C4-2B (cell line): ENCODE measurements at regions not wholly inside any gene's neighbourhood (a gene's known extent, or its start where the extent isn't known, plus 50 kb on each side); places are given as distances from the start of the nearest gene placed in this dataset.

Experiments used
- H3K27ac ChIP-seq: fragments of 450-650 bp; 2 replicates; pipeline ENCODE4 v1.5.1; 2017
- ZFX ChIP-seq: fragments of 450-650 bp; IDR thresholded peaks from 2 replicates; pipeline ENCODE4 v1.6.1; 2017
- TF ChIP-seq, protein P1 (sequence below): fragments of 450-650 bp; conservative IDR thresholded peaks from 2 replicates; pipeline ENCODE4 v1.5.1; 2017; ENCODE audit warnings: mild to moderate bottlenecking

DNA sequence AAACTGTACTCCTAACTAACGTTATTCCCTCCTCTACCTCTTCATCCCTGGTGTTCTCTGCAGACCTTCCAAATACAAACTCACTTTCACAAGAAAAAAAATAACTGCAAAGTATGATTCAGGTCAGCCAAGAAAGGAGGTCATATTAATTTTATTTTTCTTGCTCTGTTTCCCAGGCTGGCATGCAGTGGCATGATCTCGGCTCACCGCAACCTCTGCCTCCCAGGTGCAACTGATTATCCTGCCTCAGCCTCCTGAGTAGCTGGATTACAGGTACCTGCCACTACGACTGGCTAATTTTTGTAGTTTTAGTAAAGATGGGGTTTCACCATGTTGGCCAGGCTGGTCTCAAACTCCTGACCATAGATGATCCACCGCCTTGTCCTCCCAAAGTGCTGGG is 156.6 kb downstream of the CHIC2 start:
- H3K27ac ChIP-seq: no peak overlapping the region
- TF ChIP-seq, protein P1, sequence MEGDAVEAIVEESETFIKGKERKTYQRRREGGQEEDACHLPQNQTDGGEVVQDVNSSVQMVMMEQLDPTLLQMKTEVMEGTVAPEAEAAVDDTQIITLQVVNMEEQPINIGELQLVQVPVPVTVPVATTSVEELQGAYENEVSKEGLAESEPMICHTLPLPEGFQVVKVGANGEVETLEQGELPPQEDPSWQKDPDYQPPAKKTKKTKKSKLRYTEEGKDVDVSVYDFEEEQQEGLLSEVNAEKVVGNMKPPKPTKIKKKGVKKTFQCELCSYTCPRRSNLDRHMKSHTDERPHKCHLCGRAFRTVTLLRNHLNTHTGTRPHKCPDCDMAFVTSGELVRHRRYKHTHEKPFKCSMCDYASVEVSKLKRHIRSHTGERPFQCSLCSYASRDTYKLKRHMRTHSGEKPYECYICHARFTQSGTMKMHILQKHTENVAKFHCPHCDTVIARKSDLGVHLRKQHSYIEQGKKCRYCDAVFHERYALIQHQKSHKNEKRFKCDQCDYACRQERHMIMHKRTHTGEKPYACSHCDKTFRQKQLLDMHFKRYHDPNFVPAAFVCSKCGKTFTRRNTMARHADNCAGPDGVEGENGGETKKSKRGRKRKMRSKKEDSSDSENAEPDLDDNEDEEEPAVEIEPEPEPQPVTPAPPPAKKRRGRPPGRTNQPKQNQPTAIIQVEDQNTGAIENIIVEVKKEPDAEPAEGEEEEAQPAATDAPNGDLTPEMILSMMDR: no peak
- TF ChIP-seq ZFX: no peak

DNA sequence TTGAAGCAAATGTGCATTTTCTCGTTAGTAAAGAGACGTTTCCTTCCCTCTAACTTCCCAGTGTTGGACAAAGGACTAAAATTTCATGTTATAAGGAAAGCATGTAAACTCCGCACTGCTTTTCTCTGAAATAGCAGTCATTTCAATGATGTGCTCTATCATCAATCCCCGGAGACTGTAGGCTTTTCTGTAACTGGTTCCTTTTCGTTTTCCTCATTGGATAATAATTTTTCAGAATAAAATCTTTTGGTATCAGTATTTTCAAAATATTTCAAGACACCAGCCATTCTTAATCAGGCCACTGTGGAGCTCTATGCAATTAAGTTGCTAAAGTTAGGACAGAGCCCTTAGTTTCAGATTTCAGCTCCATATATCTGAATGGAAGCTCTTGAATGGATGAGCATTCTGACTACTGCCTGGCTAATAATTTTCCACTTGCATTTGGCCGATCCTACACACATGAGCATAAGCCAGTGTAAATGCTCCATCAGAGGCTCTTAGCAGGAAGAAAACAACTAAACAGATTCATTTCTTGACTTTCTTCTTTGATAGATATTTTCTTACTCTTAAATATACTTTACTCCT is 157.7 kb downstream of the CHIC2 start:
- TF ChIP-seq, protein P1: no peak
- TF ChIP-seq ZFX: no peak

DNA sequence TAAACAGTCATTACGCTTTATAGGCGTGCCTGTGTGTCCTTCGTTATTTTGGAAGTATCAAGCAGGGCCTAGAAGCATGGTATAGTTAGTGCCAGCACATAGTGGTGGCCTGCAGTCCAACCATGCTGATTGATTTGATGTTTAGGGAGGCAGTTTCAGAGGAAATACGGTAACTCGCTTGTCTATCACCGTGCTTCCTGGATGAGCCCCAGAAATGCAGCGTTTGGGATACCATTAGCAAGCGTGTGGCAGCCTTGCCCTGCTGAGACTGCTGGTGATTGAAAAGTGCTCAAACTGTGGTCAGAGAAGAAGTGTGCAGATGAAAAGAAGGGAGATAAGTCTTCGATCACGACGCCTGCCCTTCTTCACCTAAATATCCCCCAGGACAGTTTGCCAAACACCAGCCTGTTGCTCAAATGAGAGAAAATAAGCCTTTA is 158.4 kb downstream of the CHIC2 start:
- no peak overlapping the region for H3K27ac ChIP-seq
- TF ChIP-seq, protein P1: no peak
- TF ChIP-seq ZFX: no peak

More for the DNA sequence above, 157.7 kb downstream of the CHIC2 start:
- H3K27ac ChIP-seq: no peak overlapping the region

DNA sequence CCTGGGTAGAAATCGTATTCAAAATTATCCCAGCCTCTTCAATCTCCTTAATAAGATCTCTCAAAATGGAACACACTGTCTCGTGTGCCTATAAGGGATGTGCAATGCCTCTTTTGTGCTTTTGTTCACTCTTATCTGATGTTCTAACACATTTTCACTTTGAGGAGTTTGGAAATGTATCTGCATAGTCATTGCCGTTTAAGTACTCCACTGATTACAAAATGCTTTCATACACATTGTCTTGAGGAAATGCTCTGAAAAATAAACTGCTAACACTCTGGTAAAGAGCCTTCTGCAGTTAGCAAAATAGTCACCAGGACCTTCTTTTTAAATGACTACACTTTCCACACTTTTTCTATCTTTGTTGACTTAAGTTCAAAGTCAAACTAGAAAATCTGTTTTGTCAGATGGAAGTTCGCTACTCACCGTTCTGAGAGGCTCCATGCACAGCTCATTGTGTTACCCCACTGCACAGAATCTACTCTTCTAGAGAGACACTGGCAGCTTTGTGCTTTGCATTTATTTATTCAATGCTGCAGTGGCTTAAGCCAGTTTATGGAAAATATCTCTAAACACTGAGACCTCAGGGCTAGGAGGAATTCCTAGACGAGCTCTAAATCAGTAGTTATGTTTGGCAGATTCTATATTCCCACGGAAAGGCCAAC is 159.0 kb downstream of the CHIC2 start:
- no peak for TF ChIP-seq ZFX
- TF ChIP-seq, protein P1: no peak
- H3K27ac ChIP-seq: no peak overlapping the region

GRCh38 chr4:53902786-53903185 is 161.6 kb downstream of the CHIC2 start:
- no peak overlapping the region for H3K27ac ChIP-seq
- TF ChIP-seq, protein P1: no peak
- no peak for TF ChIP-seq ZFX

GRCh38 chr4:53900271-53900649 is 164.1 kb downstream of the CHIC2 start:
- H3K27ac ChIP-seq: no peak overlapping the region
- TF ChIP-seq, protein P1: no peak
- TF ChIP-seq ZFX: no peak

GRCh38 chr4:53899586-53900270 is 164.7 kb downstream of the CHIC2 start:
- no peak overlapping the region for H3K27ac ChIP-seq
- TF ChIP-seq, protein P1: no peak
- no peak for TF ChIP-seq ZFX
